ENCODE measurements at regions not wholly inside any gene's neighbourhood (a gene's known extent, or its start where the extent isn't known, plus 50 kb on each side); places are given as distances from the start of the nearest gene placed in this dataset.

DNA sequence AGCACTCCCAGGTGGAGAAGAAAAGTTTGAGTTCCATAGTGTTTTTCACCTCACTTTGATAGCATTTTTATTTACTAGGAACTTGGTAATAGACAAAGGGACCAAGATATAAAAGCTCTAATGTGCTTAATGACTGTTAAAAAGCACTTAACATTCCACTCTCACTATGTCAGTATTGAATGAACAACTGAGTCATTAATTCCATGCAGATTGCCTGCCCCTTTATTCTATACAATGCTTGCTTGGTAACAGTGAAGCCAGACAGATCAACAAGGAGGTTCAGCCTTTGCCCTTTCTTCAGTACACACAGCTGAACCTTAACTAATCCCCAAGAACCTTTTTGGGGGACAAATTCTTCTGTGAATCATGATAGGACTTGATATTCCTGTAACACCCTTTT lies 425.5 kb downstream of the NUF2 start:
- TF ChIP-seq, protein P1, sequence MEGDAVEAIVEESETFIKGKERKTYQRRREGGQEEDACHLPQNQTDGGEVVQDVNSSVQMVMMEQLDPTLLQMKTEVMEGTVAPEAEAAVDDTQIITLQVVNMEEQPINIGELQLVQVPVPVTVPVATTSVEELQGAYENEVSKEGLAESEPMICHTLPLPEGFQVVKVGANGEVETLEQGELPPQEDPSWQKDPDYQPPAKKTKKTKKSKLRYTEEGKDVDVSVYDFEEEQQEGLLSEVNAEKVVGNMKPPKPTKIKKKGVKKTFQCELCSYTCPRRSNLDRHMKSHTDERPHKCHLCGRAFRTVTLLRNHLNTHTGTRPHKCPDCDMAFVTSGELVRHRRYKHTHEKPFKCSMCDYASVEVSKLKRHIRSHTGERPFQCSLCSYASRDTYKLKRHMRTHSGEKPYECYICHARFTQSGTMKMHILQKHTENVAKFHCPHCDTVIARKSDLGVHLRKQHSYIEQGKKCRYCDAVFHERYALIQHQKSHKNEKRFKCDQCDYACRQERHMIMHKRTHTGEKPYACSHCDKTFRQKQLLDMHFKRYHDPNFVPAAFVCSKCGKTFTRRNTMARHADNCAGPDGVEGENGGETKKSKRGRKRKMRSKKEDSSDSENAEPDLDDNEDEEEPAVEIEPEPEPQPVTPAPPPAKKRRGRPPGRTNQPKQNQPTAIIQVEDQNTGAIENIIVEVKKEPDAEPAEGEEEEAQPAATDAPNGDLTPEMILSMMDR (IDR thresholded peaks at IDR 0.05) = no peak
- TF ChIP-seq POLR2A (IDR thresholded peaks at IDR 0.05) = no peak
